B cell (primary cell): ENCODE measurements at regions not wholly inside any gene's neighbourhood (a gene's known extent, or its start where the extent isn't known, plus 50 kb on each side); places are given as distances from the start of the nearest gene placed in this dataset.

Experiments used
- ATAC-seq: fragments of 200-7000 bp; cut with Tn5 transposase; one replicate; pipeline ENCODE4 v1.10.0; 2021; ENCODE audit warnings: low read depth, mild to moderate bottlenecking, moderate number of reproducible peaks, moderate library complexity
- CTCF ChIA-PET: fragments of 350-600 bp; sonication (Branson Sonifier 250); formaldehyde crosslinking; loops from one replicate; lab custom pipeline; 2021; ENCODE audit warnings: antibody characterized with exemption, inconsistent platforms; lab: Charles Lee
- POLR2A ChIA-PET: fragments of 350-600 bp; sonication (Branson Sonifier 250); formaldehyde crosslinking; loops from one replicate; lab custom pipeline; 2021; ENCODE audit warnings: antibody characterized with exemption; lab: Charles Lee
- DNase-seq: peaks from one replicate; pipeline ENCODE4 v3.0.0; 2013
- H2AFZ ChIP-seq: 2 replicates; pipeline ENCODE4 v1.6.1; 2012; ENCODE audit warnings: mild to moderate bottlenecking, low read depth, low read length; ENCODE audit not compliant: insufficient read depth, poor library complexity, severe bottlenecking
- H3K27ac ChIP-seq, 2 donors: 1 replicate in 1 of 2; 2 replicates in 1 of 2; pipeline ENCODE4 v1.5.1; 2012 to 2013; ENCODE audit warnings: low read length in 2 of 2, mild to moderate bottlenecking in 2 of 2, moderate library complexity in 1 of 2
- H3K27me3 ChIP-seq, 4 experiments: fragments of 200-600 bp in 1 of 4; sonication (generic) in 1 of 4; replicated peaks in 1 of 4; 1 replicate in 2 of 4; 2 replicates in 2 of 4; pipeline versions ENCODE4 v1.6.1 to v1.7.0; 2013 to 2016; ENCODE audit warnings: low read length in 3 of 4, mild to moderate bottlenecking in 2 of 4, mixed read lengths in 1 of 4, moderate library complexity in 1 of 4; ENCODE audit not compliant: insufficient read depth in 4 of 4, control insufficient read depth in 3 of 4; ENCODE audit errors: control extremely low read depth in 1 of 4
- H3K36me3 ChIP-seq, 2 experiments: replicated peaks in 1 of 2; 1 replicate in 1 of 2; 2 replicates in 1 of 2; pipeline versions ENCODE4 v1.6.1 to v1.7.1; 2013; ENCODE audit warnings: low read length in 1 of 2; ENCODE audit not compliant: insufficient read depth in 2 of 2, control insufficient read depth in 1 of 2; ENCODE audit errors: control extremely low read depth in 1 of 2, extremely low read depth in 1 of 2
- H3K4me1 ChIP-seq, 2 donors: fragments of 200-600 bp in 1 of 2; sonication (generic) in 1 of 2; 1 replicate in 1 of 2; 2 replicates in 1 of 2; pipeline versions ENCODE4 v1.5.1 to v1.6.1; 2013 to 2017; ENCODE audit warnings: low read length in 2 of 2; ENCODE audit not compliant: control insufficient read depth in 2 of 2, insufficient read depth in 2 of 2
- H3K4me2 ChIP-seq: replicated peaks from 2 replicates; pipeline ENCODE3; 2012; ENCODE audit warnings: mild to moderate bottlenecking, low read depth, low read length; ENCODE audit not compliant: poor library complexity, severe bottlenecking
- H3K4me3 ChIP-seq, 5 experiments: fragments of 200-600 bp in 1 of 5; sonication (generic) in 1 of 5; 1 replicate in 3 of 5; 2 replicates in 2 of 5; pipeline versions ENCODE4 v1.5.1 to v1.7.0; 2011 to 2016; ENCODE audit warnings: low read length in 4 of 5, mild to moderate bottlenecking in 4 of 5, low read depth in 2 of 5, control low read depth in 1 of 5, moderate library complexity in 1 of 5; ENCODE audit not compliant: insufficient read depth in 1 of 5; ENCODE audit errors: control extremely low read depth in 1 of 5, extremely low read depth in 1 of 5
- H3K79me2 ChIP-seq: fragments of 200-600 bp; sonication (generic); one replicate; pipeline ENCODE4 v1.6.0; 2016; ENCODE audit warnings: low read length; ENCODE audit not compliant: control insufficient read depth, insufficient read depth
- H3K9ac ChIP-seq: fragments of 200-600 bp; sonication (generic); 2 replicates; pipeline ENCODE4 v1.6.1; 2017; ENCODE audit warnings: mild to moderate bottlenecking, low read length, moderate library complexity
- H3K9me3 ChIP-seq, 3 donors: one replicate each; pipeline versions ENCODE4 v1.6.1 to v1.7.1; 2013; ENCODE audit warnings: low read length in 2 of 3; ENCODE audit not compliant: control insufficient read depth in 2 of 3, insufficient read depth in 1 of 3; ENCODE audit errors: control extremely low read depth in 1 of 3
- H4K20me1 ChIP-seq: 2 replicates; pipeline ENCODE4 v1.6.0; 2012; ENCODE audit warnings: mild to moderate bottlenecking, low read length; ENCODE audit not compliant: insufficient read depth, control insufficient read depth, poor library complexity, severe bottlenecking
- H3K27ac Mint-ChIP-seq: one replicate; pipeline ENCODE4 v1.8.0; 2021; ENCODE audit warnings: mixed read lengths
- H3K27me3 Mint-ChIP-seq: one replicate; pipeline ENCODE4 v1.8.0; 2021; ENCODE audit warnings: mixed read lengths
- H3K4me1 Mint-ChIP-seq: one replicate; pipeline ENCODE4 v1.8.0; 2021; ENCODE audit warnings: mixed read lengths
- H3K4me3 Mint-ChIP-seq: one replicate; pipeline ENCODE4 v1.8.0; 2021; ENCODE audit warnings: mixed read lengths
- H3K9me3 Mint-ChIP-seq: one replicate; pipeline ENCODE4 v1.8.0; 2022; ENCODE audit warnings: mixed read lengths; ENCODE audit not compliant: insufficient read depth
- EZH2 ChIP-seq: IDR thresholded peaks from 2 replicates; pipeline ENCODE4 v1.6.1; 2012; ENCODE audit warnings: borderline replicate concordance, low read depth, mild to moderate bottlenecking, moderate library complexity, low read length; ENCODE audit not compliant: insufficient read depth, poor library complexity, severe bottlenecking
- WGBS: methylation state at CpG from one replicate; pipeline ENCODE4 v1.1.5; 2013; ENCODE audit warnings: missing lambda C conversion rate; ENCODE audit not compliant: insufficient coverage; 5-methylcytosine and 5-hydroxymethylcytosine counted together
- intact Hi-C: fragments of 100-400 bp; cut with micrococcal nuclease; formaldehyde crosslinking; loops from one replicate; pipeline ENCODE4 v1.10.0; 2022
- TF ChIP-seq, protein P1 (sequence below): fragments of 200-600 bp; IDR thresholded peaks from one replicate; pipeline ENCODE4 v1.8.0; 2022; ENCODE audit warnings: antibody characterized with exemption, mild to moderate bottlenecking

DNA sequence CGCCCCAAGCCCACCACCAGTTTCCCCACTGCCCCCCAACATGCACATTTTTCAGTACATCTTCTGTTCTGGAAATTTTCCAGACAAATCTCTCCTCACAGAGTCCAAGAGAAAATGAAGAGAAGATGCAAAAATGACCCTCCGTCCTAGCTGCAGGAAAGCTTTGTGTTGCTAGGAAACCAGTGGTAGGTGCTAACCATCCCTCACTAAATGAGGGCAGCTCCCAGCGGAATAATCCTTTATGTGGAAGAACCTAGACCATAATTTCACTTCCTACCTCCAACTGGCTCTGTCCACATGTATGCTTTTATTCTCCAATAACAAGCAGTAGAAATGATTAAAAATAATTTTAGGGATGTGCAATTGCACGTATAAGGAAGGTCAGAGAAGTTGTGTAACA, 311.9 kb upstream of the EPHA4 start:
- no peaks in the 10 kb centered on the region for H3K9me3 Mint-ChIP-seq
- 71% methylated on average over 1 of the region's 4 CpGs for WGBS
- intact Hi-C loops = no loop called here

DNA sequence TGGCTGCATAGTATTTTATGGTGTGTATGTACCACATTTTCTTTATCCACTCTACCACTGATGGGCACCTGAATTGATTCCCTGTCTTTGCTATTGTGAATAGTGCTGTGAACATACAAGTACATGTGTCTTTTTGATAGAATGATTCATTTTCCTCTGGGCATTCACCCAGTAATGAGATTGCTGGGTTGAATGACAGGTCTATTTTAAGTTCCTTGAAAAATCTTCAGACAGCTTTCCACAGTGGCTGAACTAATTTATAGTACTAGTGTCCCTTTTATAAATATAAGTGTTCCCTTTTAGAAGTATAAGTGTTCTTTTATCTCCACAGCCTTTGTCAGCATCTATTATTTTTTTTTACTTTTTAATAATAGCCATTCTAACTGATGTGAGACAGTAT, 303.9 kb upstream of the EPHA4 start:
- TF ChIP-seq, protein P1, sequence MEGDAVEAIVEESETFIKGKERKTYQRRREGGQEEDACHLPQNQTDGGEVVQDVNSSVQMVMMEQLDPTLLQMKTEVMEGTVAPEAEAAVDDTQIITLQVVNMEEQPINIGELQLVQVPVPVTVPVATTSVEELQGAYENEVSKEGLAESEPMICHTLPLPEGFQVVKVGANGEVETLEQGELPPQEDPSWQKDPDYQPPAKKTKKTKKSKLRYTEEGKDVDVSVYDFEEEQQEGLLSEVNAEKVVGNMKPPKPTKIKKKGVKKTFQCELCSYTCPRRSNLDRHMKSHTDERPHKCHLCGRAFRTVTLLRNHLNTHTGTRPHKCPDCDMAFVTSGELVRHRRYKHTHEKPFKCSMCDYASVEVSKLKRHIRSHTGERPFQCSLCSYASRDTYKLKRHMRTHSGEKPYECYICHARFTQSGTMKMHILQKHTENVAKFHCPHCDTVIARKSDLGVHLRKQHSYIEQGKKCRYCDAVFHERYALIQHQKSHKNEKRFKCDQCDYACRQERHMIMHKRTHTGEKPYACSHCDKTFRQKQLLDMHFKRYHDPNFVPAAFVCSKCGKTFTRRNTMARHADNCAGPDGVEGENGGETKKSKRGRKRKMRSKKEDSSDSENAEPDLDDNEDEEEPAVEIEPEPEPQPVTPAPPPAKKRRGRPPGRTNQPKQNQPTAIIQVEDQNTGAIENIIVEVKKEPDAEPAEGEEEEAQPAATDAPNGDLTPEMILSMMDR = no peak
- Histone ChIP-seq H3K4me3 (no peak overlapping the region), H4K20me1 (no peaks in the 10 kb centered on the region), H3K4me2 (no peak overlapping the region), H3K4me1 (no peaks in the 10 kb centered on the region), H3K9ac (no peak overlapping the region), H3K27ac (no peak overlapping the region), H3K36me3 (no peaks in the 10 kb centered on the region), H3K9me3 (peaks cover 0 to 7% (median 3%) of the 10 kb centered on the region in 3 donors), H2AFZ (no peak overlapping the region), H3K79me2 (no peaks in the 10 kb centered on the region), H3K27me3 (no peaks in the 10 kb centered on the region)
- DNase-seq = no peak
- ChIA-PET POLR2A (no interaction called here), CTCF (no interaction called here)
- no peaks in the 10 kb centered on the region for H3K4me1 Mint-ChIP-seq
- no peak overlapping the region for H3K4me3 Mint-ChIP-seq
- H3K9me3 Mint-ChIP-seq = peaks cover 4% of the 10 kb centered on the region
- no peak overlapping the region for H3K27ac Mint-ChIP-seq
- intact Hi-C loops = no loop called here
- no peak for ATAC-seq
- peaks cover 4% of the 10 kb centered on the region for H3K27me3 Mint-ChIP-seq

More for the DNA sequence above, 311.9 kb upstream of the EPHA4 start:
- no peaks in the 10 kb centered on the region for H3K27me3 ChIP-seq
- no peaks in the 10 kb centered on the region for H3K36me3 ChIP-seq
- H3K9ac ChIP-seq = no peak overlapping the region
- POLR2A ChIA-PET = no interaction called here
- no peaks in the 10 kb centered on the region for H3K79me2 ChIP-seq
- DNase-seq (no peak), ATAC-seq (no peak)
- CTCF ChIA-PET = no interaction called here
- TF ChIP-seq, protein P1 = no peak
- no peak for TF ChIP-seq EZH2
- no peaks in the 10 kb centered on the region for H4K20me1 ChIP-seq
- no peaks in the 10 kb centered on the region for H3K4me1 Mint-ChIP-seq
- H3K27ac ChIP-seq = no peak overlapping the region
- H3K9me3 ChIP-seq = no peaks in the 10 kb centered on the region
- H3K4me2 ChIP-seq = no peak overlapping the region
- no peak overlapping the region for H3K27ac Mint-ChIP-seq
- H3K4me1 ChIP-seq = no peaks in the 10 kb centered on the region
- peaks cover 4% of the 10 kb centered on the region for H3K27me3 Mint-ChIP-seq
- H3K4me3 Mint-ChIP-seq = no peak overlapping the region
- H3K4me3 ChIP-seq = no peak overlapping the region
- H2AFZ ChIP-seq = no peak overlapping the region
